Stimulated activated CD4-positive, alpha-beta T cell treated with anti-CD3 and anti-CD28 coated beads, Interleukin-1b, Interleukin-23, amount 100 ng/mL, for 24 hours (primary cell): ENCODE measurements at regions not wholly inside any gene's neighbourhood (a gene's known extent, or its start where the extent isn't known, plus 50 kb on each side); places are given as distances from the start of the nearest gene placed in this dataset.
"Not testable (repeated sequence)": the region's sequence is repeated elsewhere in the genome, so short reads cannot be mapped to it uniquely, and the experiment has no call there.

Source experiments
- DNase-seq, 4 experiments: peaks; one replicate each; pipeline ENCODE4 v3.0.0-alpha.2; 2020; ENCODE audit warnings: low read depth in 4 of 4, low spot score in 1 of 4

DNA sequence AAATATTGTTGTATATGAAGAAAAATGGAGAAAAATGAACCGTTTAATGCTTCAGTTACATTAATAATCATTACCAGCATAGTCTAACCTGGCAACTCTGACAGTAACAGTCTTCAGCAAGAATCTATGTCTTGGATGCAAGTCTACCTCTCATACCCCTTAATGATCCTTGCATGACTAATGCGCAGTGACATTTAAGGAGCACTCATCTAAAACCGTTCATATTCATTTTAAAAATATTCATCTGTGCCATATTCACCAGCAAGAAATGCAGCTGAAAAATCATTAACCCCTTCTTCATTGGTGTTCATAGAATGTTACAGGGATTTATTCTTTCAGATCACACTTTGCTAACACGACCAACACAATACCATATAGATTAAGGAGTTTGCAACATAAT lies 227.2 kb upstream of the ASCC3 start:
- no peak for DNase-seq

DNA sequence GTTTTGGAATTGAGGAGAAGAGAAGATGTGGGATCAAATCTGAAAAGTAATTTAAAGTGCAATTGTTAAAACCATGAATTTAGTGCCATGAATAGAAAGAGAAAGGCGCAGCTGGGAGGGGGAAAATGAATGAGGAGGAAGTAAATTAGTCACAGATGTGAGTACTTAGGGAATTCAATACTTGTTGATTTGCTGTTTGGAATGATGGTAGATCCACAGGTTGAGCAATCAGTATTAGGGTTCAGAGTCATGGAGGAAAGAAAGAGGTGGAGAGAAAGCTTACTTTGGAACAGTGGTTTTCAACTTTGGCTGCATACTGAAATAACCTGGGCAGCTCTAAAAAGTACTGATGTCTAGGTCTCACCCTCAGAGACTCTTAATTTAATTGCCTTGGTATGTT lies 229.7 kb upstream of the ASCC3 start:
- no peak for DNase-seq

- no peak for DNase-seq
Measured at GRCh38 chr6:101113468-101114260, 232.5 kb upstream of the ASCC3 start.

DNA sequence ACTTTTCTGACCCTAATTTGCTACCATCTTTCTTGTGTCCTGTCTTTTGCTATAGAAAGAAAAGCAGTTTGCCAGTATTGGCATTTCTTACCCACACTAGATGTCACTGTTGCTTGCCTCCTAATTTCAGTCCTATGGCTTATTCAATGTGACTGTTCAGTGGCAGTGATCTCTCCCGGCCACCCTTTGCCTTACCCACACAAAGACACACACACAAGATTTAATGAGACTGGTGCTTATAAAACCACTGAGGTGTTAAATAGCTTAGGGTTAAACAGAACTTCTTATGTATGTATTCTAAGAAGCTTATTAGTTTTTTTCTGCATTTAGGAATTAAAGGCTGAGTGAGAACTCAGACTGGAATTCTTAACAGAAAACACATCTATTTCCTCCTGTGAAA lies 233.6 kb upstream of the ASCC3 start:
- DNase-seq: no peak

DNA sequence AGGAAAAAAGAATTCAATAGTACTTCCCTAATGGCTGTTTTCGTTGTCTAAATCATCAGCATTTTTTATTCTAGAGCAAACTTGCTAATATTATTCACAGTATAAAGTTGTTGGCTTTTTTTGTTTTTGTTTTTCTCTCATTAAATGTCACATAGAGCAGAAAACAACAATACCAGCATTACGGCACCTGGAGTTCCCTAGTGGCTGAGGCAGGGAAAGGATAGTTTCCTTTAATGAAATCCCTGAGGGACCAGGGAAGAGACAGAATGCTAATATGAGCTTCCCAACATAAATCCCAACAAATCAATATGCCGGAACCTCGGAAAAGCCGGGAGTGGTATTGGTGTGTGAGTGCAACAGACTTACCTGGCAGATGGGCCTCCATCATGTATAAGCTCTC lies 235.2 kb upstream of the ASCC3 start:
- DNase-seq: no peak

DNA sequence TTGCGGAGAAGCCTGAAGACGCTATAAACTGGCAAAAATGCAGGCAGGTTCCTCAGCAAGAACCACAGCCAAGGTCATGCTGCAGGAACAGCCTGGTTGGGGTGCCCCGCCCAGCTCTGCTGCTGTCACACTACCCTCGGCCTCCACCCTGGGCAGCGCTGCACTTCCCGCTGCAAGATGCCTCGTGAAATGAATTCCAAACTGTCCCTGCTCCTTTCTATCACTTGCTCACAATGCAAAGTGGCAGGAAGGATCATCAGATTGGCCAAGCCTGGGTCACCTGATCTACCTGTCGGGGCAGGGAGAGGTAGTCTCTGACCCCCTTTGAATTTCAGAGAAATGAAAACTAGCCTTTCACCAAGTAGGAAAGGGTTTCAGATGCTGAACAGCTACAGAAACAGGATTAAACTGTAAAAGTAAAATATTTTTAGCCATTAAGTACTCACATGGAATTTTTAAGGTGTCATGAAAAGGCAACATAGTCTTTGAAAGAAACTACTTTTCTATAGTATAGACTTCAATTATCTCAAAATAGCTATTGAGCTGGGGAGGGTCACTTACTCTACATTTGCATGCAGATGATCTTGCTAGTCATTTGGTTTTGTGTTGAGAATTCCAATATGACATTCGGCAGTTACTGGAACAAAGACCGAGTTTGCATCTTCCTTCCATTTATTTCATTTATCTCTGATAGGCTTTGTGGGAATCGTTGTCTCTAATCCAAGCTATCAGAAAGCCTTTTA lies 236.4 kb upstream of the ASCC3 start:
- DNase-seq: no peak

GRCh38 chr6:101118136-101118396 lies 236.9 kb upstream of the ASCC3 start:
- no peak for DNase-seq

DNA sequence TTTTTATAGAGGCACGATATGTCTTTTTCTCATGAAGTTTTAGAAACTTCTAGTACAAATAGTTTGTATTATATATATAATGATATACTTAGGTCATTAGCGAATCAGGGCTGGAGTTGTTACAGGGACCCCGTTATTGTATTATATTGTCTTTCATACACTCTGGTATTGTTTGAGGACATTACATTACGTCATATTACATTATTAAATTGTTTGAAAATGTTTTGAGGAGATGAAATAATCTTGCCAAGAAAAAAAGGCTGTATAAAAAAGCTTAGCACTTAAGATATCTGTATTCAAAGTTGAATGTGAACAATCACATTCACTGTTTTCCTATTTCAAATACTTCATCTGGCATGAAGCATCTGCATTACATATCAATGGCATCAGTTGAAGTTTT lies 239.6 kb upstream of the ASCC3 start:
- DNase-seq: no peak

DNA sequence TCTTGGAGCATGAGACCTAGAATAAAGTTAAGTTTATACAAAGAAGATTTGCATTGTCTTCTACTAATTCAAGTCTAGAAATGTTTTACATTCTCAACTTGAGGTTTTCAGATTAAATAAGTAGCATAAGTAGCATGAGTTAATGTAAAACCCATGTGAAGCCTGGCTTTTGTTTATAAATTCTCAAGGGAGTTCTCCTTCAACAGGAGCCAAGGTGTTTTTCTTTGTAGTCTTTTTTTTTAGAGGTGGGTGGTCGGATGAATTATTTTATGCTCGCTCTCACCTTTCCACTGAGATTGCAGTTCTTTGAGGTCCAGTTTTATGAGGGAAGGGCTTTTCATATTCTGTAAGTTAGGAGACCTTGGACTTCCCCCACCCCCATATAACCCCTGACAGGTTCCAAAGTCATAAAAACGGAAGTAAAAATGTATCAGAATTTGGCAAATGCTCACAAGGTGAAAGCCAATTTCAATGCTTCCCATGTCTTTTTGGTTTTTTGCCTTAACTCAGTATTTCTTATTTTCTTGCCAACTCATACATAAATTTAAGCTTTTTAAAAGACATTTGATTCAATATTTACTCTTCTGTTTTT lies 244.3 kb upstream of the ASCC3 start:
- no peak for DNase-seq

DNA sequence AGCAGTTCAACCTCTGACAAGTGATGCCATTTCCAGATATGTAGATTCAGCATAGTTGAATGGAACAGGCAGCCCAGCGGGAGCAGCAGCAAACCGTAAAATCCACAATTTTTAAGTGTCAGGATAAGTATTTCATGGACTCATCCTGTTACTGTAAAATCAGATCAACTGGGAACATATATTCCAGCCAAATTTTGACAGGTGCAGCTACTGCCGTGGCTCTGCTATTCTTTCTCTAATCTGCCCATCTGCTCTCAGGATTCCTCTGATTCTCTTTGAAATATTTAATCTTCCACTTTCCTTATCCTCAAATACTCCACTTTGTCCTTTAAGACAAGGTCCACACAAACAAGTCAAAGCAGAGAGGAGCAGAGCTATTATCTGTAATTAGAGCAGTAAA lies 245.4 kb upstream of the ASCC3 start:
- DNase-seq: no peak

DNA sequence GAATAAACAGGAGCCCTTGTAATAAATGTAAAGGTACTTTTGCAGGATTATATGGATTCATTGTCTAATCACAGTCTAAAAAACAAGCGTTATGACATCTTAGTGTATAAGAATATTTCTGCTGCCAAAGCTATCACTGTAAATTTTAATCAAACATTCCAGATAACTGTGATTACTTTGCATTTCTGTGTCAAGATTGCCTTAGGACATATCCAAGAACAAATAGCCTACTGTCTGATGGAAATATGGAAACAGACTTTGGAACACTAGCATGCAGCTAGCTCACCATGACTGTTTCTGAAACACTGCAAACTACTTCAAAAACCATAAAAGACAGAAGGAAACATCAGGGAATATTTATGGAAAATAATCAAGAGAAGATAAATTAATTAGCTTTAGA lies 248.7 kb upstream of the ASCC3 start:
- DNase-seq: no peak

GRCh38 chr6:101146389-101146788 lies 247.1 kb upstream of the GRIK2 start:
- no peak for DNase-seq

GRCh38 chr6:101150226-101150625 lies 243.3 kb upstream of the GRIK2 start:
- DNase-seq: no peak

- DNase-seq: not testable (repeated sequence)
Measured at GRCh38 chr6:101157638-101158037, 235.9 kb upstream of the GRIK2 start.

DNA sequence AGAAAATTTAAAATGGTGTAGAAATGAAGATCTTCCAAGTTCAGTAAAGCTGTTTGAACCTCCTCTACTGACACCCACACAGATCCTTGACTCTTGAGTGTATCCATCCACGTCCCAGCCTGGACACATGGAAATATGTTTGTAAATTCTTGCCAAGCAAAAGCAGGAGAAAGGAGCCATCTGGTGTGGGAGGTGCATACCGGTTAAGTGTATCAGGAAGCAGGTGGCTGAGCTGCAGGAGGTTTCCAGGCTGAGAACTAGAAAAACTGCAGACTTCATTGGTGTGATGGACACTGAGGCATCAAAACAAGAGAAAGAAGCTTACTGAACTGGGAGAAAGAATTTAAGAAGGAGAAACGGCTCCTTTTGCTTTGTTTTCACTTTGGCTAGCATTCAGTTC lies 229.9 kb upstream of the GRIK2 start:
- no peak for DNase-seq

- no peak for DNase-seq
Measured at GRCh38 chr6:101167638-101168037, 225.9 kb upstream of the GRIK2 start.

DNA sequence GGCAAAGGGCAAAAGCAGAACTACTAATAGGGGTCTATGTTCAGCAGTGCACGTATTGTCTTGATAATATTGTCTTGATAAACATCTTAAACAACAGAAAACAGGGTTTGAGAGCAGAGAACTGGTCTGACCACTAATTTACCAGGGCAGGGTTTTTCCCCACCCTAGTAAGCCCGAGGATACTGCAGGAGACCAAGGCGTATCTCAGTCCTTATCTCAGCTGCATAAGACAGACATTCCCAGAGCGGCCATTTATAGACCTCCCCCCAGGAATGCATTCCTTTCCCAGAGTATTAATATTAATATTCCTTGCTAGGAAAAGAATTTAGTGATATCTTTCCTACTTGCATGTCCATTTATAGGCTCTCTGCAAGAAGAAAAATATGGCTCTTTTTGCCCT lies 222.5 kb upstream of the GRIK2 start:
- not testable (repeated sequence) for DNase-seq

- DNase-seq: no peak
Measured at GRCh38 chr6:101178748-101179147, 214.8 kb upstream of the GRIK2 start.

- DNase-seq: no peak
Measured at GRCh38 chr6:101181006-101181405, 212.5 kb upstream of the GRIK2 start.

GRCh38 chr6:101188285-101188798 lies 205.2 kb upstream of the GRIK2 start:
- not testable (repeated sequence) for DNase-seq

GRCh38 chr6:101195588-101195987 lies 197.9 kb upstream of the GRIK2 start:
- DNase-seq: no peak

- DNase-seq: no peak
Measured at GRCh38 chr6:101199441-101199840, 194.1 kb upstream of the GRIK2 start.
